GM18519 (cell line): ENCODE measurements at regions not wholly inside any gene's neighbourhood (a gene's known extent, or its start where the extent isn't known, plus 50 kb on each side); places are given as distances from the start of the nearest gene placed in this dataset.
"Not testable (repeated sequence)": the region's sequence is repeated elsewhere in the genome, so short reads cannot be mapped to it uniquely, and the experiment has no call there.

ENCODE experiments used
- ATAC-seq: cut with Tn5 transposase; IDR thresholded peaks from one replicate; pipeline ENCODE4 v1.9.1; 2021; ENCODE audit warnings: mild to moderate bottlenecking, moderate library complexity; ENCODE audit not compliant: unreplicated experiment, low FRiP score

GRCh38 chrY:20042993-20043392, 298.5 kb upstream of the KDM5D start:
- ATAC-seq: no peak

- no peak for ATAC-seq
These were observed 281.1 kb upstream of the KDM5D start for GRCh38 chrY:20025676-20026075.

- not testable (repeated sequence) for ATAC-seq
These were observed 248.9 kb upstream of the KDM5D start for GRCh38 chrY:19993410-19993809.

GRCh38 chrY:19973012-19973411, 228.5 kb upstream of the KDM5D start:
- ATAC-seq: no peak

GRCh38 chrY:19947702-19948101, 203.2 kb upstream of the KDM5D start:
- no peak for ATAC-seq

- no peak for ATAC-seq
These were observed 154.5 kb upstream of the KDM5D start for GRCh38 chrY:19899011-19899410.

- no peak for ATAC-seq
These were observed 147.8 kb upstream of the KDM5D start for GRCh38 chrY:19892076-19892964.

GRCh38 chrY:19882145-19882544, 137.6 kb upstream of the KDM5D start:
- ATAC-seq: no peak

GRCh38 chrY:19869715-19870114, 125.2 kb upstream of the KDM5D start:
- ATAC-seq: no peak

GRCh38 chrY:19869281-19869680, 124.8 kb upstream of the KDM5D start:
- ATAC-seq: no peak

GRCh38 chrY:19868647-19869046, 124.1 kb upstream of the KDM5D start:
- no peak for ATAC-seq

- ATAC-seq: no peak
These were observed 112.1 kb upstream of the KDM5D start for GRCh38 chrY:19856474-19857135.

- ATAC-seq: no peak
These were observed 98.4 kb upstream of the KDM5D start for GRCh38 chrY:19842972-19843371.

- ATAC-seq: no peak
These were observed 79.6 kb upstream of the KDM5D start for GRCh38 chrY:19824136-19824535.

GRCh38 chrY:19818546-19818945, 74.0 kb upstream of the KDM5D start:
- ATAC-seq: no peak

- no peak for ATAC-seq
These were observed 72.4 kb upstream of the KDM5D start for GRCh38 chrY:19816920-19817319.

- ATAC-seq: peak; percentile 54
These were observed 71.7 kb upstream of the KDM5D start for GRCh38 chrY:19816053-19816823.
